GM19395 (cell line): ENCODE measurements at regions not wholly inside any gene's neighbourhood (a gene's known extent, or its start where the extent isn't known, plus 50 kb on each side); places are given as distances from the start of the nearest gene placed in this dataset.

ENCODE experiments used
- ATAC-seq: cut with Tn5 transposase; IDR thresholded peaks from one replicate; pipeline ENCODE4 v1.9.1; 2021; ENCODE audit warnings: mild to moderate bottlenecking, moderate library complexity; ENCODE audit not compliant: unreplicated experiment

GRCh38 chr7:131117439-131117838 is 210.2 kb upstream of the MKLN1 start:
- ATAC-seq = no peak

GRCh38 chr7:131119381-131119780 is 208.3 kb upstream of the MKLN1 start:
- no peak for ATAC-seq

GRCh38 chr7:131122394-131122793 is 205.3 kb upstream of the MKLN1 start:
- no peak for ATAC-seq

GRCh38 chr7:131124001-131124629 is 203.6 kb upstream of the MKLN1 start:
- peak; percentile 96 for ATAC-seq

GRCh38 chr7:131124867-131125266 is 202.8 kb upstream of the MKLN1 start:
- ATAC-seq = no peak

- ATAC-seq = no peak
Observed at GRCh38 chr7:131130324-131130723, 197.4 kb upstream of the MKLN1 start.

- no peak for ATAC-seq
Observed at GRCh38 chr7:131131012-131131745, 196.5 kb upstream of the MKLN1 start.

GRCh38 chr7:131131746-131132431 is 195.8 kb upstream of the MKLN1 start:
- ATAC-seq = no peak

GRCh38 chr7:131139462-131139861 is 188.2 kb upstream of the MKLN1 start:
- ATAC-seq = no peak

- no peak for ATAC-seq
Observed at GRCh38 chr7:131141443-131141967, 186.2 kb upstream of the MKLN1 start.

- no peak for ATAC-seq
Observed at GRCh38 chr7:131143869-131144268, 183.8 kb upstream of the MKLN1 start.

- no peak for ATAC-seq
Observed at GRCh38 chr7:131145026-131145425, 182.7 kb upstream of the MKLN1 start.

- ATAC-seq = no peak
Observed at GRCh38 chr7:131145770-131146169, 181.9 kb upstream of the MKLN1 start.

GRCh38 chr7:131147604-131148003 is 180.1 kb upstream of the MKLN1 start:
- ATAC-seq = no peak

- ATAC-seq = no peak
Observed at GRCh38 chr7:131148258-131148657, 179.4 kb upstream of the MKLN1 start.

GRCh38 chr7:131148708-131149428 is 178.8 kb upstream of the MKLN1 start:
- no peak for ATAC-seq

GRCh38 chr7:131149429-131149773 is 178.3 kb upstream of the MKLN1 start:
- ATAC-seq = no peak

GRCh38 chr7:131149840-131150239 is 177.8 kb upstream of the MKLN1 start:
- ATAC-seq = no peak

- no peak for ATAC-seq
Observed at GRCh38 chr7:131151034-131151433, 176.6 kb upstream of the MKLN1 start.

GRCh38 chr7:131152766-131153165 is 174.9 kb upstream of the MKLN1 start:
- ATAC-seq = no peak

- ATAC-seq = no peak
Observed at GRCh38 chr7:131154380-131154779, 173.3 kb upstream of the MKLN1 start.
